Head of caudate nucleus (tissue), 42 donors: ENCODE measurements at regions not wholly inside any gene's neighbourhood (a gene's known extent, or its start where the extent isn't known, plus 50 kb on each side); places are given as distances from the start of the nearest gene placed in this dataset.
"Not testable (repeated sequence)": the region's sequence is repeated elsewhere in the genome, so short reads cannot be mapped to it uniquely, and the experiment has no call there.

Experiments used
- DNase-seq, 42 donors: peaks; one replicate each; pipeline versions ENCODE4 v3.0.0 to v3.0.0-alpha.2; 2020 to 2021; ENCODE audit warnings: mixed read lengths in 7 of 42
- intact Hi-C: fragments of 100-400 bp; cut with DNase I; formaldehyde crosslinking; loops from one replicate; pipeline ENCODE4 v1.15.0; 2022

- no peak for DNase-seq
- intact Hi-C loops = no loop called here
Measured at GRCh38 chr11:27246925-27247324, 116.1 kb downstream of the CCDC34 start.

- intact Hi-C loops = no loop called here
- no peak for DNase-seq
Measured at GRCh38 chr11:27244900-27245299, 118.1 kb downstream of the CCDC34 start.

GRCh38 chr11:27242591-27242990 is 120.4 kb downstream of the CCDC34 start:
- intact Hi-C loops = no loop called here
- DNase-seq = no peak

GRCh38 chr11:27241311-27242122 is 121.5 kb downstream of the CCDC34 start:
- no peak for DNase-seq
- intact Hi-C loops = no loop called here

- no peak for DNase-seq
Measured at GRCh38 chr11:27239305-27239942, 123.6 kb downstream of the CCDC34 start.

GRCh38 chr11:27238811-27239210 is 124.2 kb downstream of the CCDC34 start:
- intact Hi-C loops = no loop called here
- DNase-seq = no peak

More at GRCh38 chr11:27239305-27239942, 123.6 kb downstream of the CCDC34 start:
- intact Hi-C loops = no loop called here

- intact Hi-C loops = no loop called here
- no peak for DNase-seq
Measured at GRCh38 chr11:27237643-27238042, 125.4 kb downstream of the CCDC34 start.

GRCh38 chr11:27234961-27235360 is 128.1 kb downstream of the CCDC34 start:
- intact Hi-C loops = no loop called here
- DNase-seq = no peak

- intact Hi-C loops = no loop called here
- peak in 1 of 42 donors; percentile 19 for DNase-seq
Measured at GRCh38 chr11:27234043-27234668, 128.9 kb downstream of the CCDC34 start.

- no peak for DNase-seq
- intact Hi-C loops = no loop called here
Measured at GRCh38 chr11:27233654-27234042, 129.4 kb downstream of the CCDC34 start.

- no peak for DNase-seq
- intact Hi-C loops = no loop called here
Measured at GRCh38 chr11:27231530-27231929, 131.5 kb downstream of the CCDC34 start.

- intact Hi-C loops = no loop called here
- no peak for DNase-seq
Measured at GRCh38 chr11:27230192-27230572, 132.8 kb downstream of the CCDC34 start.

GRCh38 chr11:27229511-27230191 is 133.4 kb downstream of the CCDC34 start:
- intact Hi-C loops = no loop called here
- no peak for DNase-seq

- peak in 4 of 42 donors; percentile 11 to 39 (median 19) for DNase-seq
- intact Hi-C loops = no loop called here
Measured at GRCh38 chr11:27228906-27229290, 134.1 kb downstream of the CCDC34 start.

GRCh38 chr11:27228232-27228905 is 134.6 kb downstream of the CCDC34 start:
- DNase-seq = no peak
- intact Hi-C loops = no loop called here

- no peak for DNase-seq
Measured at GRCh38 chr11:27227736-27228135, 135.3 kb downstream of the CCDC34 start.

GRCh38 chr11:27219487-27220039 is 143.5 kb downstream of the CCDC34 start:
- DNase-seq, intact Hi-C loops: not testable (repeated sequence)

More at GRCh38 chr11:27227736-27228135, 135.3 kb downstream of the CCDC34 start:
- intact Hi-C loops = no loop called here

- DNase-seq = no peak
- intact Hi-C loops = no loop called here
Measured at GRCh38 chr11:27218421-27219038, 144.5 kb downstream of the CCDC34 start.
